ENCODE measurements at regions not wholly inside any gene's neighbourhood (a gene's known extent, or its start where the extent isn't known, plus 50 kb on each side); places are given as distances from the start of the nearest gene placed in this dataset.

DNA sequence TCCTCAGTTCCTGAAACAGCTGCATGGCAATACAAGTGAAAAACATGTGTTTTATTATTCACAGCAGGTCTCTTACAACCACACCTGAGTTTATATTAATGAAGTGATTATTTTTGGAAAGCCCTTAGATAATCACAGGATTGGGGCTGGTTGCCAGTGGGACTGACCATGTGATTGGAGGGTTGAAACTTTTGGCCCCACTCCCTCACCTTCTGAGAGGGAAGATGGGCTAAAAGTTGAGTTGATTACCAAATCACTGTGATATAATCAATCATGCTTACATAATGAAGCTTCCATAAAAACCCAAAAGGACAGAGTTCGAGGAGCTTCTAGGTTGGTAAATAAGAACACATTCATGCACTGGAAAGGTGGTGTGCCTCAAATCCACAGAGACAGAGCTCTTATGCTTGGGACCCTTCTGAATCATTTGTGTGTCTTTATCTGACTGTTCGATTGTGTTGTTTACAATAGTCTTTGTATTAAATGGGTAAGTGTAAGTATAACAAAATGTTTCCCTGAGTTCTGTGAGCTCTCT is 393.9 kb downstream of the RPS24 start:
- POLR2A ChIA-PET = interaction anchor here (1.0 kb wide), 1 partner anchor 21 kb away, joined by 3 read pairs; no protein-coding TSS in a partner anchor
- TF ChIP-seq ARNT (IDR thresholded peaks at IDR 0.05) = no peak
- TF ChIP-seq TARDBP (IDR thresholded peaks at IDR 0.05) = no peak
- TF ChIP-seq, protein P1, sequence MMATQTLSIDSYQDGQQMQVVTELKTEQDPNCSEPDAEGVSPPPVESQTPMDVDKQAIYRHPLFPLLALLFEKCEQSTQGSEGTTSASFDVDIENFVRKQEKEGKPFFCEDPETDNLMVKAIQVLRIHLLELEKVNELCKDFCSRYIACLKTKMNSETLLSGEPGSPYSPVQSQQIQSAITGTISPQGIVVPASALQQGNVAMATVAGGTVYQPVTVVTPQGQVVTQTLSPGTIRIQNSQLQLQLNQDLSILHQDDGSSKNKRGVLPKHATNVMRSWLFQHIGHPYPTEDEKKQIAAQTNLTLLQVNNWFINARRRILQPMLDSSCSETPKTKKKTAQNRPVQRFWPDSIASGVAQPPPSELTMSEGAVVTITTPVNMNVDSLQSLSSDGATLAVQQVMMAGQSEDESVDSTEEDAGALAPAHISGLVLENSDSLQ (IDR thresholded peaks at IDR 0.05) = no peak
- TF ChIP-seq SUZ12 (IDR thresholded peaks at IDR 0.05) = no peak
- TF ChIP-seq FOXK2 (IDR thresholded peaks at IDR 0.05) = no peak
- no peak for TF ChIP-seq SP1 (IDR thresholded peaks at IDR 0.05)
- no peak for TF ChIP-seq ELF4 (IDR thresholded peaks at IDR 0.05)
- no peak for TF ChIP-seq L3MBTL2 (conservative IDR thresholded peaks at IDR 0.05)
- no peak for TF ChIP-seq LEF1 (IDR thresholded peaks at IDR 0.05; ENCODE audit: borderline replicate concordance)
- TF ChIP-seq FOXA1 (IDR thresholded peaks at IDR 0.05) = no peak
- no peak for TF ChIP-seq CTBP1 (IDR thresholded peaks at IDR 0.05; ENCODE audit: borderline replicate concordance)
- TF ChIP-seq FOXM1 (IDR thresholded peaks at IDR 0.05; ENCODE audit: borderline replicate concordance) = no peak
- no peak for TF ChIP-seq BHLHE40 (IDR thresholded peaks at IDR 0.05; ENCODE audit: borderline replicate concordance)
- no peak for TF ChIP-seq HDGF (IDR thresholded peaks at IDR 0.05; ENCODE audit: borderline replicate concordance)
- CTCF ChIA-PET = no interaction called here
- DNase-seq (ENCODE audit: extremely low spot score) = no peak

DNA sequence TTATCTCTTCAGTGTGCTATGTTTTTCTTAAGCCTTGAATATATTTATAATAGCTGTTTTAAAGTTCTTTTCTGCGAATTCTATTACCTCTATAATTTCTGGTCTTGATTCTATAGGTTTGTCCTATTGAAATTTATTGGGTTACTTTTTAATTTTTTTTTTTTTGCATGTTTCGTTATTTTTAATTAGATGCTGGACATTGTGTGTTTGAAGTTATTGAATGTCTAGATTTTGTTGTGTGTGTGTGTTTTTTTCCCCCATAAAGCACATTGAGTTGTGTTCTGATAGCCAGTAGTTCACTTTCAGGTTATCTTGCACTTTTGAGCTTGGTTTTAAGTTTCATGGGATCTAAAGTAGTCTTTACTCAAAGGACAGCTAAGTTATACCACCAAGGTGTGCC is 394.9 kb downstream of the RPS24 start:
- CTCF ChIA-PET = no interaction called here
- POLR2A ChIA-PET = no interaction called here
- no peak for TF ChIP-seq SP1 (IDR thresholded peaks at IDR 0.05)
- TF ChIP-seq FOXA1 (IDR thresholded peaks at IDR 0.05) = no peak
- no peak for TF ChIP-seq HDGF (IDR thresholded peaks at IDR 0.05; ENCODE audit: borderline replicate concordance)
- no peak for TF ChIP-seq ELF4 (IDR thresholded peaks at IDR 0.05)
- no peak for TF ChIP-seq ARNT (IDR thresholded peaks at IDR 0.05)
- TF ChIP-seq, protein P1 (IDR thresholded peaks at IDR 0.05) = no peak
- TF ChIP-seq NFRKB (IDR thresholded peaks at IDR 0.05) = no peak
- TF ChIP-seq ZNF384 (IDR thresholded peaks at IDR 0.05) = no peak
- no peak for TF ChIP-seq TARDBP (IDR thresholded peaks at IDR 0.05)
- TF ChIP-seq FOXK2 (IDR thresholded peaks at IDR 0.05) = no peak
- DNase-seq (ENCODE audit: extremely low spot score) = no peak

DNA sequence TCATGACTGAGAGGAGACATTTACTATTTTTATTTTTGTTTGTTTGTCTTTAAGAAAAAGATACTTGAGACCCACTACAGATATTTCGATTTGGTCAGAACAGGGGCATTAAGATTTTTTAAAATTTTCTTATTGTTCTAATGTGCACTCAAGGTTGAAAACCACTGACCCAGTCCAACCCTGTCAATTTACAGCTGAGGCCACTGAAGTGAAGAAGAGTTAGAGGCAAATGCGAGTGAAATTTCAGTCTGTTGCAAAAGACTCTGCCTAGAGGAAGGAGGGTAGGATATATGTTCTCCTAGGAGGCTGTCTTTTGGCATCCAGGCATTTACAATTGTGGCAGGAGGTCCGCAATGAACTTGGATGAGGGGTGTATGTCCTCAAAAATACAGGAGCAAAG is 396.3 kb downstream of the RPS24 start:
- no peak for TF ChIP-seq BHLHE40 (IDR thresholded peaks at IDR 0.05; ENCODE audit: borderline replicate concordance)
- TF ChIP-seq LEF1 (IDR thresholded peaks at IDR 0.05; ENCODE audit: borderline replicate concordance) = no peak
- no peak for TF ChIP-seq TARDBP (IDR thresholded peaks at IDR 0.05)
- no peak for TF ChIP-seq SP1 (IDR thresholded peaks at IDR 0.05)
- TF ChIP-seq NFRKB (IDR thresholded peaks at IDR 0.05) = no peak
- no peak for TF ChIP-seq FOXM1 (IDR thresholded peaks at IDR 0.05; ENCODE audit: borderline replicate concordance)
- no peak for TF ChIP-seq ARNT (IDR thresholded peaks at IDR 0.05)
- no peak for TF ChIP-seq FOXK2 (IDR thresholded peaks at IDR 0.05)
- TF ChIP-seq L3MBTL2 (conservative IDR thresholded peaks at IDR 0.05) = no peak
- TF ChIP-seq FOXA1 (IDR thresholded peaks at IDR 0.05) = no peak
- no peak for TF ChIP-seq ZNF384 (IDR thresholded peaks at IDR 0.05)
- no peak for TF ChIP-seq SUZ12 (IDR thresholded peaks at IDR 0.05)
- TF ChIP-seq HDGF (IDR thresholded peaks at IDR 0.05; ENCODE audit: borderline replicate concordance) = no peak
- no peak for TF ChIP-seq CTBP1 (IDR thresholded peaks at IDR 0.05; ENCODE audit: borderline replicate concordance)
- no peak for TF ChIP-seq ELF4 (IDR thresholded peaks at IDR 0.05)
- TF ChIP-seq, protein P1 (IDR thresholded peaks at IDR 0.05) = no peak
- no peak for DNase-seq (ENCODE audit: extremely low spot score)
- ChIA-PET POLR2A (no interaction called here), CTCF (interaction anchor here (0.9 kb wide), 1 partner anchor 9 kb away, joined by 3 read pairs; no protein-coding TSS in a partner anchor)

DNA sequence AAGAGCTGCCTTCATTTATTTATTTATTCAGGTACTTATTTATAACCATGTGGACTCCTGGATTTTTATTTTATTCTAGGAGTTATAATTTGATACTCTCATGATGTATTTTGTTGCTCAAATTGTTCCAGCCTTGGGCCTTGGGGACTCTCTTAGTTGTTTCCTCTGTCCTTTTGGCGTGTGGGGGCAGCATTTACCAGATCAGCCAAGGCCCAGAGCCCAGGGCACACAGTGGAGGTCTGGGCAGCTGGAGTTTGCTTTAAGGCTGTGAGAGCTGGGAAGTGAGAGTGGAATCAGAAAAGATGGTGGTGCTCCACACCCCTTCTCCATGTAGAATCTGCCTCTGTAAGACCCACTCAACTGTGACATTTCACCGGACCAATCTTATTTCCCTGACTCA is 398.9 kb downstream of the RPS24 start:
- TF ChIP-seq HDGF (IDR thresholded peaks at IDR 0.05; ENCODE audit: borderline replicate concordance) = no peak
- no peak for TF ChIP-seq ARNT (IDR thresholded peaks at IDR 0.05)
- no peak for TF ChIP-seq L3MBTL2 (conservative IDR thresholded peaks at IDR 0.05)
- no peak for TF ChIP-seq FOXM1 (IDR thresholded peaks at IDR 0.05; ENCODE audit: borderline replicate concordance)
- no peak for DNase-seq (ENCODE audit: extremely low spot score)
- ChIA-PET CTCF (interaction anchor here (0.9 kb wide), 1 partner anchor 274 kb away, joined by 5 read pairs; no protein-coding TSS in a partner anchor), POLR2A (no interaction called here)

DNA sequence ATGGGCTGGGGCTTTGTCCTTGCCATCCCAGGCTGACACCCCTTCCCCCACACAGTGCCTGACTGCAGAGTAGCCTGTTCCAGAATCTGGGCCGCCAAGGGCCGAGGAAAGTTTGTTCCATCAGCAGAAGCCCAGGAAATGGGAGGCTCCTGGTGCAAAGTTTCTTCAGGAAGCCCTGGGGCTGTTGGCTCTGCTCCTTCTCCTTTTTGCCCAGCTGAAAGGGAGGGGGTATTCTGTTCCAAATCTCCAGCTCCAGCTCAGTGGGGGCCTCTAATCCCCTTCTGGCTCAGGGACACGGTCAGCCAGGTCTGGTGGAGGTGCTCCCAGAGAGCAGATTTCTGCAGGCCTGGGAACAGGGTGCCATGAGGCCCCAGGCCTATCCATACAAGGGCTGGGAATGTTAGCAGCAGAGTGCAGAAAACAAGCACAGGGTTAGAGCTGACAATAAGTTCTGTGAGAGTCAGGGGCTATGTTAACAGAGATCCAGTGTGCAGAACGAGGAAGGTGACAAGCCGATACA is 399.5 kb downstream of the RPS24 start:
- ChIA-PET CTCF (interaction anchor here (0.9 kb wide), 2 partner anchors 17 to 275 kb away, joined by 3 to 5 read pairs; no protein-coding TSS in a partner anchor), POLR2A (no interaction called here)
- DNase-seq (ENCODE audit: extremely low spot score) = no peak
- no peak for TF ChIP-seq ELF4 (IDR thresholded peaks at IDR 0.05)
- TF ChIP-seq, protein P1 (IDR thresholded peaks at IDR 0.05) = no peak
- no peak for TF ChIP-seq ZNF384 (IDR thresholded peaks at IDR 0.05)
- no peak for TF ChIP-seq FOXA1 (IDR thresholded peaks at IDR 0.05)
- TF ChIP-seq LEF1 (IDR thresholded peaks at IDR 0.05; ENCODE audit: borderline replicate concordance) = no peak
- TF ChIP-seq L3MBTL2 (conservative IDR thresholded peaks at IDR 0.05) = no peak
- no peak for TF ChIP-seq BHLHE40 (IDR thresholded peaks at IDR 0.05; ENCODE audit: borderline replicate concordance)

Data from HEK293T (cell line).